Panc1 (cell line): ENCODE measurements at regions not wholly inside any gene's neighbourhood (a gene's known extent, or its start where the extent isn't known, plus 50 kb on each side); places are given as distances from the start of the nearest gene placed in this dataset.

Source experiments
- ATAC-seq: fragments of 200-7000 bp; cut with Tn5 transposase; 2 replicates; pipeline ENCODE4 v1.9.1; 2020; ENCODE audit warnings: mild to moderate bottlenecking, moderate library complexity
- BruUV-seq: library from RNA; stranded (reverse); fragments of 400-500 nt; replicated peaks from 2 replicates; lab custom pipeline; 2021; lab: Mats Ljungman, UMichigan
- CTCF ChIA-PET: fragments of 300-600 bp; sonication (Branson Sonifier 250); formaldehyde crosslinking; loops from one replicate; lab custom pipeline; 2022; ENCODE audit warnings: antibody characterized with exemption; lab: Charles Lee
- POLR2A ChIA-PET: fragments of 300-600 bp; sonication (Branson Sonifier 250); formaldehyde crosslinking; loops from one replicate; lab custom pipeline; 2022; ENCODE audit warnings: antibody characterized with exemption; lab: Charles Lee
- DNase-seq: peaks from one replicate; pipeline ENCODE4 v3.0.0-alpha.2; 2010; ENCODE audit warnings: low read depth, low spot score
- H3K27ac ChIP-seq: 2 replicates; pipeline ENCODE4 v1.5.1; 2011; ENCODE audit warnings: mild to moderate bottlenecking, low read length, inconsistent platforms
- H3K27me3 ChIP-seq: fragments of 200-500 bp; sonication (Bioruptor generic); 2 replicates; pipeline ENCODE4 v1.6.0; 2014; ENCODE audit warnings: low read length, inconsistent platforms; ENCODE audit not compliant: control insufficient read depth, insufficient read depth
- H3K36me3 ChIP-seq: fragments of 200-500 bp; sonication (Bioruptor generic); 2 replicates; pipeline ENCODE4 v1.5.1; 2014; ENCODE audit warnings: inconsistent platforms, mild to moderate bottlenecking, low read length, moderate library complexity; ENCODE audit not compliant: control insufficient read depth, insufficient read depth
- H3K4me1 ChIP-seq: 2 replicates; pipeline ENCODE4 v1.5.1; 2011; ENCODE audit warnings: inconsistent platforms, mild to moderate bottlenecking, low read length, moderate library complexity; ENCODE audit not compliant: control insufficient read depth, insufficient read depth
- H3K4me3 ChIP-seq, 2 experiments: 2 replicates each; pipeline ENCODE4 v1.5.1; 2011 to 2012; ENCODE audit warnings: low read depth in 2 of 2, low read length in 2 of 2, mild to moderate bottlenecking in 2 of 2, inconsistent platforms in 1 of 2, moderate library complexity in 1 of 2
- H3K9me3 ChIP-seq: fragments of 200-500 bp; sonication (Bioruptor generic); 2 replicates; pipeline ENCODE4 v1.5.1; 2014; ENCODE audit warnings: low read depth, mild to moderate bottlenecking, inconsistent platforms, low read length, moderate library complexity; ENCODE audit not compliant: control insufficient read depth, insufficient read depth
- POLR2AphosphoS5 ChIP-seq: IDR thresholded peaks from 2 replicates; pipeline ENCODE4 v1.6.1; 2012; ENCODE audit warnings: mild to moderate bottlenecking, low read depth, low read length, moderate library complexity
- SIN3A ChIP-seq: IDR thresholded peaks from 2 replicates; pipeline ENCODE4 v1.6.1; 2012; ENCODE audit warnings: low read depth, mild to moderate bottlenecking, low read length, moderate library complexity, borderline replicate concordance; ENCODE audit not compliant: insufficient read depth
- TCF7L2 ChIP-seq: IDR thresholded peaks from 2 replicates; pipeline ENCODE4 v1.6.1; 2011; ENCODE audit warnings: mild to moderate bottlenecking, low read depth, low read length, inconsistent platforms
- in situ Hi-C: cut with HindIII; loops from 2 replicates; pipeline ENCODE4 v1.10.0; 2016; ENCODE audit warnings: low sequenced_read_pairs, low pct_unique_long_range_greater_than_20kb
- intact Hi-C: fragments of 100-400 bp; cut with micrococcal nuclease; formaldehyde crosslinking; loops from one replicate; pipeline ENCODE4 v1.10.0; 2022; ENCODE audit not compliant: unreplicated experiment
- TF ChIP-seq, protein P1 (sequence below): fragments of 450-650 bp; IDR thresholded peaks from 2 replicates; pipeline ENCODE4 v1.5.1; 2017; ENCODE audit warnings: mild to moderate bottlenecking
- TF ChIP-seq, protein P2 (sequence below), 2 experiments: IDR thresholded peaks; 2 replicates each; pipeline ENCODE4 v1.6.1; 2011 to 2012; ENCODE audit warnings: low read depth in 2 of 2, control low read depth in 1 of 2, low read length in 1 of 2, mild to moderate bottlenecking in 1 of 2, moderate library complexity in 1 of 2; ENCODE audit not compliant: insufficient read depth in 1 of 2

DNA sequence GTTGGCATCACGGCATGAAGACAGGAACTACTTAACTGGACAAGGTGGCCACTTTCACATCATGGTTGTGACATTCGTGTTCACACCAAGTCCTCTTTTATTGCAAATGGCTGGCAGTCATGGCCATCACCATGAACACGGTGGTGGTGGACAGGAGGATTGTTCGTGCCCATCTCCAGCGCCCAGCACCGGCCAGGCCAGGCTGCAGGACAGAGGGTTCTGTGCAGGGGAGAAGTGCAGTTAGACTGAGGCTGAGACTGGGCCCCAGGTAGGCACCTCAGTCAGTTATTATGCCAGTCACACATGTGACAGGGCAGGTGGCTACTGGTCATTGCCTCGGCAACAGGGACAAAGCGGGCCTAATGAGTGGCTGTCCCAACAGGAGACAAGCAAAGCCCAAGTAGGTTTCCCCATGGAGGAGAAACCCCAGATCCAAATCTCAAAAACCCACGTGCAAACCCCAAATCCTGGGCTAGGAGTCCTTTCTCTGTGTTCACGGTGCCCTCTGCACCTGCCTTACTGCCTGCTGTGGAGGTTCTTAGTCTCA, 468.1 kb upstream of the MYT1L start:
- ATAC-seq (no peak), DNase-seq (no peak)
- Histone ChIP-seq H3K4me1 (no peaks in the 10 kb centered on the region), H3K9me3 (no peaks in the 10 kb centered on the region), H3K36me3 (no peaks in the 10 kb centered on the region), H3K27ac (no peak overlapping the region), H3K4me3 (no peak overlapping the region), H3K27me3 (peaks cover 7% of the 10 kb centered on the region; the same call in 1 of the 2 replicates)
- ChIA-PET CTCF (no interaction called here), POLR2A (no interaction called here)
- TF ChIP-seq TCF7L2 (no peak), SIN3A (no peak), POLR2AphosphoS5 (no peak)
- TF ChIP-seq, protein P1, sequence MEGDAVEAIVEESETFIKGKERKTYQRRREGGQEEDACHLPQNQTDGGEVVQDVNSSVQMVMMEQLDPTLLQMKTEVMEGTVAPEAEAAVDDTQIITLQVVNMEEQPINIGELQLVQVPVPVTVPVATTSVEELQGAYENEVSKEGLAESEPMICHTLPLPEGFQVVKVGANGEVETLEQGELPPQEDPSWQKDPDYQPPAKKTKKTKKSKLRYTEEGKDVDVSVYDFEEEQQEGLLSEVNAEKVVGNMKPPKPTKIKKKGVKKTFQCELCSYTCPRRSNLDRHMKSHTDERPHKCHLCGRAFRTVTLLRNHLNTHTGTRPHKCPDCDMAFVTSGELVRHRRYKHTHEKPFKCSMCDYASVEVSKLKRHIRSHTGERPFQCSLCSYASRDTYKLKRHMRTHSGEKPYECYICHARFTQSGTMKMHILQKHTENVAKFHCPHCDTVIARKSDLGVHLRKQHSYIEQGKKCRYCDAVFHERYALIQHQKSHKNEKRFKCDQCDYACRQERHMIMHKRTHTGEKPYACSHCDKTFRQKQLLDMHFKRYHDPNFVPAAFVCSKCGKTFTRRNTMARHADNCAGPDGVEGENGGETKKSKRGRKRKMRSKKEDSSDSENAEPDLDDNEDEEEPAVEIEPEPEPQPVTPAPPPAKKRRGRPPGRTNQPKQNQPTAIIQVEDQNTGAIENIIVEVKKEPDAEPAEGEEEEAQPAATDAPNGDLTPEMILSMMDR, result no peak
- TF ChIP-seq, protein P2, sequence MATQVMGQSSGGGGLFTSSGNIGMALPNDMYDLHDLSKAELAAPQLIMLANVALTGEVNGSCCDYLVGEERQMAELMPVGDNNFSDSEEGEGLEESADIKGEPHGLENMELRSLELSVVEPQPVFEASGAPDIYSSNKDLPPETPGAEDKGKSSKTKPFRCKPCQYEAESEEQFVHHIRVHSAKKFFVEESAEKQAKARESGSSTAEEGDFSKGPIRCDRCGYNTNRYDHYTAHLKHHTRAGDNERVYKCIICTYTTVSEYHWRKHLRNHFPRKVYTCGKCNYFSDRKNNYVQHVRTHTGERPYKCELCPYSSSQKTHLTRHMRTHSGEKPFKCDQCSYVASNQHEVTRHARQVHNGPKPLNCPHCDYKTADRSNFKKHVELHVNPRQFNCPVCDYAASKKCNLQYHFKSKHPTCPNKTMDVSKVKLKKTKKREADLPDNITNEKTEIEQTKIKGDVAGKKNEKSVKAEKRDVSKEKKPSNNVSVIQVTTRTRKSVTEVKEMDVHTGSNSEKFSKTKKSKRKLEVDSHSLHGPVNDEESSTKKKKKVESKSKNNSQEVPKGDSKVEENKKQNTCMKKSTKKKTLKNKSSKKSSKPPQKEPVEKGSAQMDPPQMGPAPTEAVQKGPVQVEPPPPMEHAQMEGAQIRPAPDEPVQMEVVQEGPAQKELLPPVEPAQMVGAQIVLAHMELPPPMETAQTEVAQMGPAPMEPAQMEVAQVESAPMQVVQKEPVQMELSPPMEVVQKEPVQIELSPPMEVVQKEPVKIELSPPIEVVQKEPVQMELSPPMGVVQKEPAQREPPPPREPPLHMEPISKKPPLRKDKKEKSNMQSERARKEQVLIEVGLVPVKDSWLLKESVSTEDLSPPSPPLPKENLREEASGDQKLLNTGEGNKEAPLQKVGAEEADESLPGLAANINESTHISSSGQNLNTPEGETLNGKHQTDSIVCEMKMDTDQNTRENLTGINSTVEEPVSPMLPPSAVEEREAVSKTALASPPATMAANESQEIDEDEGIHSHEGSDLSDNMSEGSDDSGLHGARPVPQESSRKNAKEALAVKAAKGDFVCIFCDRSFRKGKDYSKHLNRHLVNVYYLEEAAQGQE (IDR thresholded peaks at IDR 0.05; ENCODE audit: insufficient read depth in 1 of 2, low read depth in 2 of 2, low read length in 1 of 2), result no peak
- in situ Hi-C loops, result no loop called here
- intact Hi-C loops, result no loop called here
- no TSS peak for BruUV-seq

DNA sequence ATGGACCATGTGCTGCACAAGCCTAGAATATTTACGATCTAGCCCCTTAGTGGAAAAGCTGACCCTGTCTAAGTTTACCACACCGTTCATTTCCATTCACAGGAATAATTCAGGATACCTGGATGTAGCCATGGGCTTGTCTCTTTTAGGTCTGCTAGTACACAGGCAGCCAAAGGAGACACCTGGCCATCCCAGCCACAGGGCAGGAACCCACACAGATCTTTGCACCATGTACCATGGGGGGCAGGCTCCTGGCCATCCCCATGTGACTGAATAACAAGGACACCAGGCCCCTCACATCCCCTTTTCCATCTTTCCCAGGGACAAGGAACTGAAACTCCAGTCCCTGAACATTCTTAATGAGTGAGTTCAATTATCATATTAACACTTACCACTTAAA, 467.3 kb upstream of the MYT1L start:
- no TSS peak for BruUV-seq
- no peak overlapping the region for H3K27ac ChIP-seq
- peaks cover 4% of the 10 kb centered on the region; the same call in 1 of the 2 replicates for H3K27me3 ChIP-seq
- intact Hi-C loops (no loop called here), in situ Hi-C loops (no loop called here)
- ATAC-seq, result no peak
- DNase-seq, result no peak
- no peak overlapping the region for H3K4me3 ChIP-seq
- POLR2A ChIA-PET, result no interaction called here
- no peaks in the 10 kb centered on the region for H3K9me3 ChIP-seq
- CTCF ChIA-PET, result no interaction called here
- no peaks in the 10 kb centered on the region for H3K36me3 ChIP-seq
- H3K4me1 ChIP-seq, result no peaks in the 10 kb centered on the region
- TF ChIP-seq, protein P2 (IDR thresholded peaks at IDR 0.05; ENCODE audit: insufficient read depth in 1 of 2, low read depth in 2 of 2, low read length in 1 of 2), result no peak
- TF ChIP-seq TCF7L2 (no peak), POLR2AphosphoS5 (no peak), SIN3A (no peak)
- TF ChIP-seq, protein P1, result no peak
